Neutrophil (primary cell): ENCODE measurements at regions not wholly inside any gene's neighbourhood (a gene's known extent, or its start where the extent isn't known, plus 50 kb on each side); places are given as distances from the start of the nearest gene placed in this dataset.

ENCODE experiments used
- H3K27ac ChIP-seq: fragments of 200-600 bp; sonication (generic); 2 replicates; pipeline ENCODE4 v1.5.1; 2016; ENCODE audit warnings: mild to moderate bottlenecking, moderate library complexity
- H3K27me3 ChIP-seq: fragments of 200-600 bp; sonication (generic); 2 replicates; pipeline ENCODE4 v1.6.0; 2016; ENCODE audit warnings: mild to moderate bottlenecking
- H3K36me3 ChIP-seq: fragments of 200-600 bp; sonication (generic); 2 replicates; pipeline ENCODE4 v1.5.1; 2017
- H3K4me1 ChIP-seq, 2 experiments: fragments of 200-600 bp in 1 of 2; sonication (generic) in 1 of 2; 1 replicate in 1 of 2; 2 replicates in 1 of 2; pipeline versions ENCODE4 v1.5.1 to v1.6.1; 2013 to 2016; ENCODE audit warnings: low read depth in 1 of 2, low read length in 1 of 2, mild to moderate bottlenecking in 1 of 2, moderate library complexity in 1 of 2; ENCODE audit not compliant: control insufficient read depth in 1 of 2, insufficient read depth in 1 of 2
- H3K4me3 ChIP-seq, 2 experiments: fragments of 200-600 bp in 1 of 2; sonication (generic) in 1 of 2; 1 replicate in 1 of 2; 2 replicates in 1 of 2; pipeline ENCODE4 v1.5.1; 2013 to 2016; ENCODE audit warnings: low read depth in 1 of 2, low read length in 1 of 2, mild to moderate bottlenecking in 1 of 2, moderate library complexity in 1 of 2
- H3K9me3 ChIP-seq: fragments of 200-600 bp; sonication (generic); 2 replicates; pipeline ENCODE4 v1.5.1; 2016
- TF ChIP-seq, protein P1 (sequence below): fragments of 200-600 bp; sonication (generic); IDR thresholded peaks from 2 replicates; pipeline ENCODE4 v1.5.1; 2016; ENCODE audit warnings: antibody characterized with exemption

GRCh38 chr11:112655371-112655770 lies 305.8 kb upstream of the NCAM1 start:
- H3K9me3 ChIP-seq, result no peaks in the 10 kb centered on the region
- H3K27ac ChIP-seq, result no peak overlapping the region
- H3K36me3 ChIP-seq, result no peaks in the 10 kb centered on the region
- TF ChIP-seq, protein P1, sequence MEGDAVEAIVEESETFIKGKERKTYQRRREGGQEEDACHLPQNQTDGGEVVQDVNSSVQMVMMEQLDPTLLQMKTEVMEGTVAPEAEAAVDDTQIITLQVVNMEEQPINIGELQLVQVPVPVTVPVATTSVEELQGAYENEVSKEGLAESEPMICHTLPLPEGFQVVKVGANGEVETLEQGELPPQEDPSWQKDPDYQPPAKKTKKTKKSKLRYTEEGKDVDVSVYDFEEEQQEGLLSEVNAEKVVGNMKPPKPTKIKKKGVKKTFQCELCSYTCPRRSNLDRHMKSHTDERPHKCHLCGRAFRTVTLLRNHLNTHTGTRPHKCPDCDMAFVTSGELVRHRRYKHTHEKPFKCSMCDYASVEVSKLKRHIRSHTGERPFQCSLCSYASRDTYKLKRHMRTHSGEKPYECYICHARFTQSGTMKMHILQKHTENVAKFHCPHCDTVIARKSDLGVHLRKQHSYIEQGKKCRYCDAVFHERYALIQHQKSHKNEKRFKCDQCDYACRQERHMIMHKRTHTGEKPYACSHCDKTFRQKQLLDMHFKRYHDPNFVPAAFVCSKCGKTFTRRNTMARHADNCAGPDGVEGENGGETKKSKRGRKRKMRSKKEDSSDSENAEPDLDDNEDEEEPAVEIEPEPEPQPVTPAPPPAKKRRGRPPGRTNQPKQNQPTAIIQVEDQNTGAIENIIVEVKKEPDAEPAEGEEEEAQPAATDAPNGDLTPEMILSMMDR, result no peak
- no peaks in the 10 kb centered on the region for H3K4me1 ChIP-seq
- H3K4me3 ChIP-seq, result no peak overlapping the region
- H3K27me3 ChIP-seq, result no peaks in the 10 kb centered on the region

GRCh38 chr11:112656772-112657428 lies 304.3 kb upstream of the NCAM1 start:
- no peaks in the 10 kb centered on the region for H3K4me1 ChIP-seq
- TF ChIP-seq, protein P1, result no peak
- H3K9me3 ChIP-seq, result no peaks in the 10 kb centered on the region
- no peaks in the 10 kb centered on the region for H3K27me3 ChIP-seq
- no peak overlapping the region for H3K27ac ChIP-seq
- H3K4me3 ChIP-seq, result no peak overlapping the region
- no peaks in the 10 kb centered on the region for H3K36me3 ChIP-seq

DNA sequence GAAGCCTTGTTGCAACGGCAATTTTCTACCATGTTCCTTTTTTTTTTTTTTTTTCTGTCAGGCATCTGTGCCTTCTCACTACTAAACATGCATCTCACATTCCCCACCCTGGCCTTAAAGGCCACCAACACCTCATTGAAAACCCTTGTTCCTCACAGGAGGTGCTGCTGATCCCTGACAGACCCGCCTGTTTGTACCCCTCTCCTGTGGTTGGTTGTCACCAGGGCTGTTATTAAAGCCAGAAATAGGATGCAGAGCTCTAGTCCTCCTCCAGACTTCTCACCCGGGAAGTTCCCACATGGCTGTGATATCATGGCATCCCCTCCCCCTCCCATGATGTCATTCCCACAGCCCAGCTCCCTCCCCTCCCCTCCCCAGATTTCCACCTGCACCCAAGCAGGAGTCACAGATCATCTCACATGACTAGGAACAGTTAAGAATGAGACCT lies 302.8 kb upstream of the NCAM1 start:
- Histone ChIP-seq H3K9me3 (no peaks in the 10 kb centered on the region), H3K4me3 (no peak overlapping the region), H3K27me3 (no peaks in the 10 kb centered on the region), H3K36me3 (no peaks in the 10 kb centered on the region), H3K4me1 (no peaks in the 10 kb centered on the region), H3K27ac (no peak overlapping the region)
- TF ChIP-seq, protein P1, result no peak

DNA sequence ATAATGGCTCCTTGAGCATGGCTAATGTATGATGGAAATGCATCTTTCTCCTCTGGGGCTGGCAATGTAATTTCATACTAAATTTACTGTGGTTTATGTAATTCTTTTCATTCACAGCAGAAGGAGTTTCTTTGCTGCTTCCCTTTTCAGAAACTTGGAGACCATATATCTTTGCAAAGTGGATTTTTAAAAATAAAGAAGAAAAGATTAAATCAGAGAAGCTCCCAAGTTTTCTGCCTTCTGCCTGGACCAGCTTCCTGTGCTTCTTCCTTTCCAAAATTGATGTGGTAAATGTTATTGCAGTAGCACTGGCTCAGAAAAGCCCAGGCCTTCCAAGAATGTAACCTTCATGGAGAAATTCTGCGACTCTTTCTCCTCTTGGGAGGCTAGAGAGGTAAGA lies 300.1 kb upstream of the NCAM1 start:
- H3K4me1 ChIP-seq, result no peaks in the 10 kb centered on the region
- no peaks in the 10 kb centered on the region for H3K27me3 ChIP-seq
- TF ChIP-seq, protein P1, result no peak
- H3K9me3 ChIP-seq, result no peaks in the 10 kb centered on the region
- no peaks in the 10 kb centered on the region for H3K36me3 ChIP-seq
- H3K4me3 ChIP-seq, result no peak overlapping the region
- no peak overlapping the region for H3K27ac ChIP-seq

DNA sequence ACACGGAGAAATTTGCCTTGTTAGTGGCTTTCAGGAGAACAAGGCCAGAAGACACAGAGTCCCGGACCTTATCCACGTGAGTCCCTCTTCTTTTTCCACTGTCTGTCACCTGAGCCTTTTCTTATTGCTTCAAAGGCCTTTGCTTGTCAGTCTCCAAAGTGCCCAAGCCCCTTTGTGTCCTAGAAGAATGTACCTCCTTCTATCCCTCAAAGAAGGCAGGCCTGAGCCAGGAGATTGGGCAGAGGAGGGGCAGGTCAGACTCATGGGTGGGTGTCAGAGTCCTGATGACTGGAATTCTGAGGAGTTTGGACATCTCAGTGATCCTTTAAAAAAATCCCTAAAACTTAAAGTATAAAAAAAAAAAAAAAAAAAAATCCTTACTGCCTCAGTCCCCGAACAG lies 299.6 kb upstream of the NCAM1 start:
- Histone ChIP-seq H3K27ac (no peak overlapping the region), H3K9me3 (no peaks in the 10 kb centered on the region), H3K4me3 (no peak overlapping the region), H3K4me1 (no peaks in the 10 kb centered on the region), H3K27me3 (no peaks in the 10 kb centered on the region), H3K36me3 (no peaks in the 10 kb centered on the region)
- TF ChIP-seq, protein P1, result no peak
